MCF 10A (cell line): ENCODE measurements at regions not wholly inside any gene's neighbourhood (a gene's known extent, or its start where the extent isn't known, plus 50 kb on each side); places are given as distances from the start of the nearest gene placed in this dataset.

Source experiments
- BruUV-seq: library from RNA; stranded (reverse); fragments of 400-500 nt; replicated peaks from 2 replicates; lab custom pipeline; 2021; lab: Mats Ljungman, UMichigan
- CTCF ChIA-PET: fragments of 300-600 bp; sonication (Branson Sonifier 250); formaldehyde crosslinking; extraction: SDS; loops from one replicate; lab custom pipeline; 2021; ENCODE audit warnings: antibody characterized with exemption, inconsistent platforms; lab: Yijun Ruan, JAX
- POLR2A ChIA-PET: fragments of 300-600, 350-650 bp; sonication (Branson Sonifier 250); formaldehyde crosslinking; extraction: SDS; loops from one replicate; lab custom pipeline; 2020; ENCODE audit warnings: antibody characterized with exemption, inconsistent platforms; lab: Yijun Ruan, JAX
- DNase-seq: peaks from one replicate; pipeline ENCODE4 v3.0.0-alpha.2; 2018; ENCODE audit not compliant: unreplicated experiment
- H3K27ac Mint-ChIP-seq: one replicate; pipeline ENCODE4 v1.8.0; 2022; ENCODE audit warnings: mild to moderate bottlenecking, low read depth, mixed read lengths; ENCODE audit not compliant: unreplicated experiment
- H3K27me3 Mint-ChIP-seq: one replicate; pipeline ENCODE4 v1.8.0; 2022; ENCODE audit warnings: mixed read lengths; ENCODE audit not compliant: insufficient read depth, unreplicated experiment
- H3K36me3 Mint-ChIP-seq: one replicate; pipeline ENCODE4 v1.8.0; 2022; ENCODE audit warnings: mild to moderate bottlenecking, moderate library complexity, mixed read lengths; ENCODE audit not compliant: insufficient read depth, unreplicated experiment
- H3K4me1 Mint-ChIP-seq: one replicate; pipeline ENCODE4 v1.8.0; 2022; ENCODE audit warnings: mixed read lengths; ENCODE audit not compliant: insufficient read depth, unreplicated experiment
- H3K4me3 Mint-ChIP-seq: one replicate; pipeline ENCODE4 v1.8.0; 2022; ENCODE audit warnings: mild to moderate bottlenecking, moderate library complexity, mixed read lengths; ENCODE audit not compliant: unreplicated experiment
- H3K9me3 Mint-ChIP-seq: one replicate; pipeline ENCODE4 v1.8.0; 2022; ENCODE audit warnings: mixed read lengths; ENCODE audit not compliant: unreplicated experiment
- intact Hi-C: fragments of 100-400 bp; cut with micrococcal nuclease; formaldehyde crosslinking; loops from 2 replicates; pipeline ENCODE4 v1.14.1; 2022
- TF ChIP-seq, protein P1 (sequence below): fragments of 200-600 bp; IDR thresholded peaks from one replicate; pipeline ENCODE4 v1.8.0; 2022; ENCODE audit warnings: antibody characterized with exemption, mild to moderate bottlenecking; ENCODE audit not compliant: unreplicated experiment

DNA sequence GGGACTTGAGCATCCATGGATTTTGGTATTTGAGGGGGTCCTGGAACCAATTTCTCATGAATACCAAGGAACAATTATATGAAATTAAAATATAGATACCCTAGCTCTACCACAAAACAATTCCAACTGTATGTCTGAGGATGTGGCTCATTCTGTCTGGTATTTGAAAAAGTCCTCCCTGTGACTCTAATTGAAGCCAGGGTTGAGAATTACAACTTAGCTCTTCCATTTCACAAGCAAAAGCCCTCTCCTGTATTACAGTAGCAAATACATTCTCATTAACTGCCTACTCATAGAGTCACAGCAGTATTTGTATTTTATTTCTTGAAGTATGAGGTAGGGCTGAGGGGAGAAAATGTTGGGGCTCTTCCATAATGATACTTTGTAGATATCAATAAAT lies 187.8 kb upstream of the OLFM3 start:
- H3K4me1 Mint-ChIP-seq, result no peaks in the 10 kb centered on the region

DNA sequence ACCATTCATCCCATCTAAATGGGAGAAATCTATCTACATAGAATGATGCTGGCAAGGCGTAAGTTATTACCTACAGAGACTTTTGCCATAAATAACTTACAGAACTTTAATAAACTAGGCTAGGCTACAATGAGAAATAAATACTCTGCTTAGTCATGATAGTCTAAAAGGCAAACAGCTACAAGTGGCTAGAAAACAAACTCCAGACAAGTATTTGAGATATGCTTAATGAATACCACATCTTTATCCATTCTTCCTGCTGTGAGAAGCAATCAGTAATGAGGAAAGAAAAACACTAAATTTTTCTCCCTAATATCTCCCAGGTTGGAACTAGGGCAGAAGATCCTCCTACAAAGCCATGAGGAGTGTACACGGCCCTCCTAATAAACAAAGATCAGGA lies 187.0 kb upstream of the OLFM3 start:
- intact Hi-C loops, result no loop called here
- H3K4me3 Mint-ChIP-seq, result no peak overlapping the region
- H3K27me3 Mint-ChIP-seq, result peaks cover 47% of the 10 kb centered on the region
- TF ChIP-seq, protein P1, sequence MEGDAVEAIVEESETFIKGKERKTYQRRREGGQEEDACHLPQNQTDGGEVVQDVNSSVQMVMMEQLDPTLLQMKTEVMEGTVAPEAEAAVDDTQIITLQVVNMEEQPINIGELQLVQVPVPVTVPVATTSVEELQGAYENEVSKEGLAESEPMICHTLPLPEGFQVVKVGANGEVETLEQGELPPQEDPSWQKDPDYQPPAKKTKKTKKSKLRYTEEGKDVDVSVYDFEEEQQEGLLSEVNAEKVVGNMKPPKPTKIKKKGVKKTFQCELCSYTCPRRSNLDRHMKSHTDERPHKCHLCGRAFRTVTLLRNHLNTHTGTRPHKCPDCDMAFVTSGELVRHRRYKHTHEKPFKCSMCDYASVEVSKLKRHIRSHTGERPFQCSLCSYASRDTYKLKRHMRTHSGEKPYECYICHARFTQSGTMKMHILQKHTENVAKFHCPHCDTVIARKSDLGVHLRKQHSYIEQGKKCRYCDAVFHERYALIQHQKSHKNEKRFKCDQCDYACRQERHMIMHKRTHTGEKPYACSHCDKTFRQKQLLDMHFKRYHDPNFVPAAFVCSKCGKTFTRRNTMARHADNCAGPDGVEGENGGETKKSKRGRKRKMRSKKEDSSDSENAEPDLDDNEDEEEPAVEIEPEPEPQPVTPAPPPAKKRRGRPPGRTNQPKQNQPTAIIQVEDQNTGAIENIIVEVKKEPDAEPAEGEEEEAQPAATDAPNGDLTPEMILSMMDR, result no peak
- no peak overlapping the region for H3K27ac Mint-ChIP-seq
- no peaks in the 10 kb centered on the region for H3K9me3 Mint-ChIP-seq
- DNase-seq, result no peak
- H3K4me1 Mint-ChIP-seq, result no peaks in the 10 kb centered on the region
- BruUV-seq, result no TSS peak
- no peaks in the 10 kb centered on the region for H3K36me3 Mint-ChIP-seq
- CTCF ChIA-PET, result no interaction called here
- POLR2A ChIA-PET, result interaction anchor here (0.6 kb wide), 1 partner anchor 571 kb away, joined by 3 read pairs; no protein-coding TSS in a partner anchor

More for the DNA sequence above, 187.8 kb upstream of the OLFM3 start:
- Mint-ChIP-seq H3K36me3 (no peaks in the 10 kb centered on the region), H3K4me3 (no peak overlapping the region), H3K9me3 (no peaks in the 10 kb centered on the region), H3K27ac (no peak overlapping the region), H3K27me3 (peaks cover 47% of the 10 kb centered on the region)
- no TSS peak for BruUV-seq
- intact Hi-C loops, result no loop called here
- no peak for DNase-seq
- ChIA-PET POLR2A (interaction anchor here (0.6 kb wide), 1 partner anchor 18 kb away, joined by 5 read pairs; no protein-coding TSS in a partner anchor), CTCF (no interaction called here)
- TF ChIP-seq, protein P1, result no peak

DNA sequence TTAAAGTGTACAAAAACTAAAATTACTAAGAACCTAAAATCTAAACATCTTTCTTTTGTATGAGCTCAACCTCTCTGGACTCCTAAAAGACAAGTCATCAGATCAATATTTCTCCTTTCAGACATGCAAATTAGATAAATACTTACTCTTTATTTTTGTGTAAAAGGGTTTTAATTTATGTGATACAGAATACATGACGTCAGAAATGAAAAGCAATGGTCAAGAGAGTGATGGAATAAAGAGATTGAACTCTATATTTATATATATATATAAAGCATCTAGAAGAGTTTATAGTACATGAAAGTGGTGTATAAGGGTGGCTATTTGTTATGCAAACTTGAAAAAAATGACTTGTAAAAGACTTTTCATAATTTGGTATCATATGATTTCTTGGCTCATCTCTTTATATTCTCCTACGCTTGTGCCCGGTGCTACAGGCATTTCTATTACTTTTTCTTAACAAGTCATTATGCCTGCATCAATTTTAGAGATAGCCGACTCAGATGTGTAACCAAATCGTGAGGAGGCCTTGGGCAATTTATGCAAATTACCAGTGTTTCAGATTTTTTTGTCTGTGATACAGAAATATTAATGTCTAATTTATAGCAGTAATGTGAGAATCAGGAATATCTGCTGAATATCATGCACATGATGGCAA lies 186.0 kb upstream of the OLFM3 start:
- Mint-ChIP-seq H3K27ac (no peak overlapping the region), H3K4me1 (no peaks in the 10 kb centered on the region), H3K9me3 (no peaks in the 10 kb centered on the region), H3K36me3 (no peaks in the 10 kb centered on the region), H3K4me3 (no peak overlapping the region), H3K27me3 (peaks cover 47% of the 10 kb centered on the region)
- POLR2A ChIA-PET, result no interaction called here
- intact Hi-C loops, result no loop called here
- no TSS peak for BruUV-seq
- TF ChIP-seq, protein P1, result no peak
- no peak for DNase-seq
- CTCF ChIA-PET, result no interaction called here

DNA sequence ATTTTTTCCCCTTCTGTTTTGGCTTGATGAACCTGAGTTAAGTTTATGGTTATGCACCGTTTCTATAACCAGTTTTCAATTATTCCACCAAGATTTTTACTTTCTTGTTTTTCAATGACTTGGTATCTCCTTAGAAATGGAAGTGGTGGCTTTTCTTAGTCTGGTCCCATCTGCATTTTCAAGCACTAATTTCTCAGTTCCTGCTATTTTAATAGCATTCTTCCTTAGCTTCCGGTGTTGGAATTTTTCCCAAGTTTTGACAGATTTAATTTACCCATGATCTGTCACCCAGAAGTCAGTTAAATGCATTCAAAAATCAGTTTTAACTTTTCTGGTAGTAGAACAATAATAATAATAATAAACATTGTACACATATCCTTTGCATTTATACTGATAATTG lies 184.6 kb upstream of the OLFM3 start:
- no peaks in the 10 kb centered on the region for H3K4me1 Mint-ChIP-seq
- H3K27me3 Mint-ChIP-seq, result peaks cover 36% of the 10 kb centered on the region
- no peaks in the 10 kb centered on the region for H3K9me3 Mint-ChIP-seq
- TF ChIP-seq, protein P1, result no peak
- POLR2A ChIA-PET, result no interaction called here
- H3K27ac Mint-ChIP-seq, result no peak overlapping the region
- no peaks in the 10 kb centered on the region for H3K36me3 Mint-ChIP-seq
- BruUV-seq, result no TSS peak
- intact Hi-C loops, result no loop called here
- DNase-seq, result no peak
- no peak overlapping the region for H3K4me3 Mint-ChIP-seq
- CTCF ChIA-PET, result interaction anchor here (1.0 kb wide), 1 partner anchor 12 kb away, joined by 3 read pairs; no protein-coding TSS in a partner anchor
